GM12878 (cell line): ENCODE measurements at regions not wholly inside any gene's neighbourhood (a gene's known extent, or its start where the extent isn't known, plus 50 kb on each side); places are given as distances from the start of the nearest gene placed in this dataset.

Experiments
- ATAC-seq: fragments of 200-7000 bp; cut with Tn5 transposase; 3 replicates; pipeline ENCODE4 v1.9.1; 2020; ENCODE audit warnings: mild to moderate bottlenecking, moderate library complexity
- BruUV-seq: library from RNA; stranded (reverse); fragments of 400-500 nt; replicated peaks from 2 replicates; lab custom pipeline; 2021; lab: Mats Ljungman, UMichigan
- CTCF ChIA-PET: fragments of 300-600 bp; sonication (Branson Sonifier 250); formaldehyde crosslinking; extraction: SDS; loops from one replicate; lab custom pipeline; 2021; ENCODE audit warnings: inconsistent platforms; lab: Yijun Ruan, JAX
- POLR2A ChIA-PET: fragments of 350-600 bp; formaldehyde crosslinking; extraction: SDS; loops from one replicate; lab custom pipeline; 2021; ENCODE audit warnings: inconsistent platforms; lab: Charles Lee
- RAD21 ChIA-PET: fragments of 300-600 bp; sonication (Branson Sonifier 250); formaldehyde crosslinking; loops from one replicate; lab custom pipeline; 2023; ENCODE audit warnings: antibody characterized with exemption; ENCODE audit not compliant: unreplicated experiment; lab: Charles Lee
- SMC1A ChIA-PET: fragments of 300-600 bp; sonication (Branson Sonifier 250); formaldehyde crosslinking; loops from one replicate; lab custom pipeline; 2023; ENCODE audit not compliant: unreplicated experiment, uncharacterized antibody; lab: Charles Lee
- DNase-seq: peaks from one replicate; pipeline ENCODE4 v3.0.0-alpha.2; 2011; ENCODE audit warnings: low read depth, low spot score
- FAIRE-seq: peaks from 3 replicates; lab custom pipeline; 2011; peaks lifted over from hg19 to GRCh38; lab: Jason Lieb, UNC
- H2AFZ ChIP-seq: 2 replicates; pipeline ENCODE4 v1.6.0; 2011; ENCODE audit warnings: low read depth, low read length, control low read depth; ENCODE audit not compliant: control insufficient read depth
- H3K27ac ChIP-seq: 2 replicates; pipeline ENCODE4 v1.5.1; 2011; ENCODE audit warnings: control low read depth; ENCODE audit not compliant: control insufficient read depth, insufficient read depth
- H3K27me3 ChIP-seq, 2 experiments: replicated peaks in 1 of 2; 2 replicates each; pipeline versions ENCODE4 v1.6.0 to v1.6.1; 2011; ENCODE audit warnings: low read length in 1 of 2; ENCODE audit not compliant: control insufficient read depth in 2 of 2, insufficient read depth in 2 of 2
- H3K36me3 ChIP-seq, 2 experiments: 2 replicates each; pipeline ENCODE4 v1.5.1; 2011; ENCODE audit warnings: low read length in 1 of 2; ENCODE audit not compliant: control insufficient read depth in 2 of 2, insufficient read depth in 2 of 2
- H3K4me1 ChIP-seq: 2 replicates; pipeline ENCODE4 v1.6.1; 2011; ENCODE audit warnings: mild to moderate bottlenecking, low read length, moderate library complexity, mixed read lengths; ENCODE audit not compliant: control insufficient read depth, insufficient read depth
- H3K4me2 ChIP-seq: 2 replicates; pipeline ENCODE4 v1.6.0; 2011; ENCODE audit warnings: control low read depth; ENCODE audit not compliant: control insufficient read depth, insufficient read depth
- H3K4me3 ChIP-seq: fragments of 200-600 bp; sonication (generic); 2 replicates; pipeline ENCODE4 v1.5.1; 2016
- H3K79me2 ChIP-seq: 2 replicates; pipeline ENCODE4 v1.6.0; 2011; ENCODE audit warnings: low read length; ENCODE audit not compliant: control insufficient read depth, insufficient read depth
- H3K9ac ChIP-seq: 2 replicates; pipeline ENCODE4 v1.8.0; 2011; ENCODE audit warnings: low read length, control low read depth, mixed read lengths; ENCODE audit not compliant: control insufficient read depth, insufficient read depth
- H3K9me3 ChIP-seq: replicated peaks from 3 replicates; pipeline ENCODE4 v1.5.1; 2011; ENCODE audit warnings: mild to moderate bottlenecking, low read length; ENCODE audit not compliant: control insufficient read depth, insufficient read depth
- H4K20me1 ChIP-seq: 2 replicates; pipeline ENCODE4 v1.6.0; 2011; ENCODE audit not compliant: control insufficient read depth, insufficient read depth
- BCL3 ChIP-seq: IDR thresholded peaks from 2 replicates; pipeline ENCODE4 v1.6.1; 2011; ENCODE audit warnings: borderline replicate concordance, low read depth, mild to moderate bottlenecking, moderate library complexity, low read length; ENCODE audit not compliant: insufficient read depth, poor library complexity, severe bottlenecking
- BCLAF1 ChIP-seq: fragments of 450-650 bp; IDR thresholded peaks from 2 replicates; pipeline ENCODE4 v1.6.1; 2017; ENCODE audit warnings: antibody characterized with exemption, mild to moderate bottlenecking, moderate library complexity
- CBFB ChIP-seq: IDR thresholded peaks from 2 replicates; pipeline ENCODE4 v1.6.1; 2016; ENCODE audit warnings: antibody characterized with exemption, low read depth
- CEBPZ ChIP-seq: fragments of 150-350 bp; IDR thresholded peaks from 2 replicates; pipeline ENCODE4 v1.6.1; 2016; ENCODE audit warnings: low read depth, low read length
- CHD2 ChIP-seq: IDR thresholded peaks from 2 replicates; pipeline ENCODE4 v1.6.1; 2011; ENCODE audit warnings: low read depth, low read length, improper control_type of control experiment, borderline replicate concordance
- ETV6 ChIP-seq, 2 experiments: fragments of 450-650 bp in 1 of 2; IDR thresholded peaks in 1 of 2; conservative IDR thresholded peaks in 1 of 2; 2 replicates each; pipeline ENCODE4 v1.6.1; 2014; ENCODE audit warnings: antibody characterized with exemption in 1 of 2, borderline replicate concordance in 1 of 2, low read depth in 1 of 2, mild to moderate bottlenecking in 1 of 2, moderate library complexity in 1 of 2
- NFYB ChIP-seq: IDR thresholded peaks from 2 replicates; pipeline ENCODE4 v1.6.1; 2011; ENCODE audit warnings: low read depth, mild to moderate bottlenecking, low read length, improper control_type of control experiment, moderate library complexity; ENCODE audit not compliant: insufficient read depth
- PKNOX1 ChIP-seq: fragments of 450-650 bp; IDR thresholded peaks from 2 replicates; pipeline ENCODE4 v1.6.1; 2016; ENCODE audit warnings: mild to moderate bottlenecking
- RBBP5 ChIP-seq: fragments of 200-600 bp; sonication (generic); conservative IDR thresholded peaks from 2 replicates; pipeline ENCODE4 v1.6.1; 2016
- SIN3A ChIP-seq: IDR thresholded peaks from 2 replicates; pipeline ENCODE4 v1.6.1; 2012; ENCODE audit warnings: low read depth, low read length, improper control_type of control experiment
- SIX5 ChIP-seq: IDR thresholded peaks from 2 replicates; pipeline ENCODE4 v1.6.1; 2011; ENCODE audit warnings: mild to moderate bottlenecking, low read depth, low read length, moderate library complexity; ENCODE audit not compliant: severe bottlenecking
- SRF ChIP-seq, 2 experiments: IDR thresholded peaks; 2 replicates each; pipeline ENCODE4 v1.6.1; 2011; ENCODE audit warnings: low read depth in 2 of 2, low read length in 2 of 2, mild to moderate bottlenecking in 1 of 2, moderate library complexity in 1 of 2
- USF1 ChIP-seq: IDR thresholded peaks from 2 replicates; pipeline ENCODE4 v1.6.1; 2011; ENCODE audit warnings: borderline replicate concordance, low read depth, mild to moderate bottlenecking, moderate library complexity, mixed read lengths, low read length; ENCODE audit not compliant: insufficient read depth; ENCODE audit errors: extremely low read length
- ZZZ3 ChIP-seq: IDR thresholded peaks from 2 replicates; pipeline ENCODE4 v1.6.1; 2011; ENCODE audit warnings: low read depth; ENCODE audit not compliant: control insufficient read depth, insufficient read length
- WGBS: methylation state at CpG from one replicate; pipeline ENCODE4 v1.1.6; 2016; ENCODE audit warnings: low lambda C conversion rate; ENCODE audit not compliant: insufficient replicate concordance, insufficient coverage; ENCODE audit errors: missing lambda C conversion rate; 5-methylcytosine and 5-hydroxymethylcytosine counted together
- in situ Hi-C: fragments of 300-500 bp; cut with MboI; formaldehyde crosslinking; loops from 9 replicates; pipeline ENCODE4 v1.14.3; 2018; ENCODE audit warnings: mixed read lengths
- intact Hi-C: fragments of 100-400 bp; cut with micrococcal nuclease; formaldehyde crosslinking; loops from one replicate; pipeline ENCODE4 v1.14.2; 2022; ENCODE audit not compliant: unreplicated experiment

- Histone ChIP-seq H3K9me3 (no peaks in the 10 kb centered on the region), H3K4me1 (no peaks in the 10 kb centered on the region), H3K4me2 (no peak overlapping the region), H3K27me3 (no peaks in the 10 kb centered on the region), H3K36me3 (no peaks in the 10 kb centered on the region), H3K9ac (no peak overlapping the region), H4K20me1 (no peaks in the 10 kb centered on the region), H3K4me3 (no peak overlapping the region), H2AFZ (no peak overlapping the region), H3K79me2 (no peaks in the 10 kb centered on the region), H3K27ac (no peak overlapping the region)
- ChIA-PET CTCF (interaction anchor here (1.0 kb wide), 2 partner anchors 11 to 288 kb away, joined by 4 read pairs; no protein-coding TSS in a partner anchor), RAD21 (interaction anchor here (1.0 kb wide), 1 partner anchor 96 kb away, joined by 4 read pairs; no protein-coding TSS in a partner anchor), SMC1A (interaction anchor here (0.8 to 1.4 kb wide), 5 partner anchors 10 to 448 kb away, joined by 3 to 8 read pairs (median 3); no protein-coding TSS in a partner anchor), POLR2A (no interaction called here)
- FAIRE-seq (no peak), ATAC-seq (no peak), DNase-seq (no peak)
- intact Hi-C loops (no loop called here), in situ Hi-C loops (no loop called here)
- 10% methylated on average over 3 of the region's 3 CpGs for WGBS
- BruUV-seq: no TSS peak
- no peak for TF ChIP-seq NFYB
- TF ChIP-seq SIX5: no peak
- TF ChIP-seq RBBP5: no peak
- no peak for TF ChIP-seq CHD2
- no peak for TF ChIP-seq BCL3
- TF ChIP-seq ZZZ3: no peak
- no peak for TF ChIP-seq PKNOX1
- TF ChIP-seq SRF (IDR thresholded peaks at IDR 0.05; ENCODE audit: low read depth in 2 of 2, low read length in 2 of 2): no peak
- TF ChIP-seq SIN3A: no peak
- TF ChIP-seq CBFB: no peak
- TF ChIP-seq BCLAF1: no peak
- TF ChIP-seq ETV6 (conservative IDR thresholded peaks at IDR 0.05 in 1 of 2, IDR thresholded peaks at IDR 0.05 in 1 of 2; ENCODE audit: borderline replicate concordance in 1 of 2, low read depth in 1 of 2): no peak
- no peak for TF ChIP-seq USF1
- TF ChIP-seq CEBPZ: no peak
Measured at GRCh38 chr9:1170918-1171317, 120.8 kb downstream of the DMRT2 start.
